NOMO-1 treated with dmso at 0.1 percent for 144 hours (cell line): ENCODE measurements at regions not wholly inside any gene's neighbourhood (a gene's known extent, or its start where the extent isn't known, plus 50 kb on each side); places are given as distances from the start of the nearest gene placed in this dataset.
"Not testable (repeated sequence)": the region's sequence is repeated elsewhere in the genome, so short reads cannot be mapped to it uniquely, and the experiment has no call there.

Experiments used
- DNase-seq: peaks from one replicate; lab custom pipeline; 2025; ENCODE audit not compliant: unreplicated experiment; lab: John Stamatoyannopoulos, UW

DNA sequence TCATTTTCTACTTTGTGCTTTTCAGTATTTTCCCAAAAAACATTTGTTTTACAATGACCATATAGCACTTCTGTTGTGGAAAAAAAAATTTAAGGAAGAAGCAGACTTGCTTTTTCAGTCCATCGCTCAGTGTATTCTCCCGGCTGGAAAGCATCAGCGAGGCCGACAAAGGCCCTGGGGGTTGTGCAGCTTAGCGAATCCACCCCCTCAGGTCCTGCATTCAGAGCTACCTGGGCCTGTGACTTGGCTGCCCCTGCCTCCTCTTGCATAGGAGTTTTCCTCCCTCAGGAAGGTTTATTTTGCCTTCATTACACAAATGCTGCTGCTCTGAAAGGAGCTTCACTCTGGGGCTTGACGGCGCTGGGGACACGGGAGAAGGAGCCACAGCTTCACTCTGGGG lies 244.4 kb upstream of the MGAT5 start:
- no peak for DNase-seq

DNA sequence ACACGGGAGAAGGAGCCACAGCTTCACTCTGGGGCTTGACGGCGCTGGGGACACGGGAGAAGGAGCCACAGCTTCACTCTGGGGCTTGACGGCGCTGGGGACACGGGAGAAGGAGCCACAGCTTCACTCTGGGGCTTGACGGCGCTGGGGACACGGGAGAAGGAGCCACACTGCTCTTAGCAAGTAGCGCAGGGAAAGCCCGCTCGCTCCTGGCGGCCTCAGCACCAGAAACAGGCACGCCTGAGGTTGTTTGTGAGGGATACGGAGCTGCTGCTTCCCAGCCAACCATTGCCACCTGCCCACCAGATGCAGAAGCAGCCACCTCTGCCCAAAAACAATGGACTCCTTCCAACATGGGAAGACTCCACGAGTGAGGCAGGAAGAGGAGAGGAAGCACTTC lies 244.0 kb upstream of the MGAT5 start:
- not testable (repeated sequence) for DNase-seq

DNA sequence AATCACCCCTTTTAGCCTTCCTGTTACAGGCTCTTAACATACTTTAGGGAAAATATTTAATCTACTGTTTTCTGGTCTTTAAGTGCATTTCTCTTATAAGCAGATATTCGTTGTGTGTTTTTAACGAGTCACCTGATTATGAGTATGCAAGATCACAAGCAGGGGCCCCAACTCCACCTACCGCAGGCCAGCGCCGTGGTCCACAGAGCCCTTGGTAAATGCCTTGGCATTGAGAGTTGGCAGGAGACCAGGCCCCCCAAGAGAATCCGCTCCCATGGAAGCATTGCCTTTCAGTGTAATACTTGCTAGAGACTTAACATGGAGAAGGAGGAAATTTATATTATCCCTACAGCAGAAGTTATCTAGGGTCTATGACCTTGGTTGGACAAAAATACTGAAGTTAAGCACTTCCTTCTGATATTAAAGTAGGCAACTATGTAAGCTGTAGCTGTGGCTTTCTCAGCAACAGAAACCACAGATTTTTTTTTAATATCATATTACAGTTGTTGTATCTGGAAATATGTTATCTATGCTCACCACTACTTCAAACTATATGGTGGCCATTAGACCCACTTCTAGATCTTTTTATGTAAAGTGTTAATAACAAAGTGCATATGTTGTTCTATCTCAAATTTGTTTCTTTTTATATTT lies 241.8 kb upstream of the MGAT5 start:
- DNase-seq: no peak

DNA sequence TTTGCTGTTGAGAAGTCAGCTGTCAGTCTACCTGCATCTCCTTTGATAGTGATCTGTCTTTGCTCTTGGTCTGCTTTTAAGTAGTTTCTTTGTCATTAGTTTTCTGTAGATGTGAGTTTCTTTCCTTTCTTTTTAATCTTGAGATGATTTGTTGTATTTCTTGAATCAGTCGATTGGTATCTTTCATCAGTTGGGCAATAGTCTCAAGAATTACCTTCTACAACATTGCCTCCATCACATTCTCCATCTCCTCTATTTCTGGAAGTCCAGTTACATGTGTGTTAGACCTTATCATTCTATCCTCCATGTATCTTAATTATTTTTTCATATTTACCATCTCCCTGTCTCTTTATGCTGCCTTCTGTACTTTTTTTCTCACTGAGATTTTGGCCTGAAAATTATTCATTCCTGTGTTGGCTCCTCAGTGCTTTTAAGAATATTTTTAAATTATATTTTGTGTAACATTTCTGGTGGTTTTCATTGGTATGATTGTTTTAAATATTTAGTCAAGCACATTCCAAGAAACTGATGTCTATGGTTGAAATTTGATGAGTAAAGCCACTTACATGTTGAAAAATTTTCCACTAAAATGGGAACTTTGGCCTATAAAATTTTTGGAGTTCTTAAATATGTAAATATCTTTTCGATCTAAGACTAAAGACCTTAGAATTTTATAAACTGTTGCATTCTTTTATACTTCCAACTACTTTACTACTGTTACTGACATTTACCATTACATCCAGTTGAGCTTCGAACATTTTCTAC lies 239.5 kb upstream of the MGAT5 start:
- no peak for DNase-seq

DNA sequence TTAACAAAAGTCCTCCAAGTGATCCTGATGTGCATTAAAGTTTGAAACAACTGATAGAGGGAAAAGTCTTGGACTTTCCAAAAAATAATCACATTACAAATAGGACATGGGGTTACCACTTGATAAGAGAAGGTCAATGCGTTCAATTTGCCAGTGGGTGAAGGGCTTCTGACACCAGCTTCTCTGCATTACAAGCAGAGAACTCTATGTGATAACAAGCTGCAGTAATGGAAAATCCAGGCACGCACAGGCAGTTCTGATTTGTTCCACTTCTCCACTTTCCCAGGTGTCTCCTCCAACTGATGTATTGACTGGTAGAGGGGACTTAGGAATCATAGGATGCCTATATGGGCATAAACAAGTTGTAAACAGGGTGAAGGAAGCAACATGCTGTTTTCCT lies 234.0 kb upstream of the MGAT5 start:
- DNase-seq: no peak

DNA sequence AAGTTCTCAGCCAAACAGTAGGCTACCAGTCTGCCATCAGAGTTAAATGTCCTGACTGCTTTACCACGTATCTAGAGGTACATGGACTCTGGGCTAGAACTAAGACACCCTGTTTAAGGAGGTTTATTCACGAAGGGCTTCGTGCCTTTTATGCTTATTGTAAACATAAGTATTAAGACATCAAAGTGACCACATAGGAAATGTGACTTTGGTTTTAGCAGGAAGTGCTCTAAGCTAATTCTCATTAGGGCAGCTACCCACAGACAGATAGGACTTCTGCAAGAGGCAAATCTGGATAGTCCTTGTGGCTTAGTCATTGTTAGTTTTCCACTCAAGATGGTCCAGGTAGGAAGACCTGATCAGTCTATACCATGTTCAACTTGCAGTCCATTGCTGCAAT lies 233.3 kb upstream of the MGAT5 start:
- DNase-seq: no peak

DNA sequence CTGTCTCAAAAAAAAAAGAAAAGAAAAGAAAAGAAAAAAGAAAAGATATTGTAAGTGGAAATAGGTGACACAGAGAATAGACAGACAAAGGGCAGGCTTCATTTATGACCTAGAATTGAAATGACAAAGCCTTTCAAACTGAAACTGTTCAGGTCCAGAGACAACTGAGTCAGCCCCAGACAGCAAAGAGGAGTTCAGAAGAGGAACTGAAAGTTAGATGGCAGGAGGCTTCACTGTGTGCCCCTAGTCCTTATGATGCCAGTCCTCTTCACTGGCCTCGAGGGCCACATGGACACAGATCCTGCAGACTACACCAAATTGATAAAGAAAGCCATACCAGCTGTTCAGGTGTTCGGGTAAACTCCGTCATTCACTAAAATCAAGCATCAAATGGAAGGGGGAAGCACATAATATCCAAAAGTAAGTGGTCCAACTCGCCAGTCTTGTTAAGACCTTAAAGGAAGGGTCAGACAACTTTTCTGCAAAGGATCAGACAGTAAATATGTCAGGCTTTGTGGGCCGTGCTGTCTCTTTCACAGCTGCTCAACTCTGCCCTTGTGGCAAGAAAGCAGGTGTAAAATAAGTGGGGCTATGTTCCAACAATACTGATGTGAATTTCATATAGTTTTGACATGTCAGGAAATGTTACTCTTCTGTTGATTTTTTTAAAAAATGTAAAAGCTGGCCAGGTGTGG lies 231.9 kb upstream of the MGAT5 start:
- DNase-seq: peak; percentile 18

DNA sequence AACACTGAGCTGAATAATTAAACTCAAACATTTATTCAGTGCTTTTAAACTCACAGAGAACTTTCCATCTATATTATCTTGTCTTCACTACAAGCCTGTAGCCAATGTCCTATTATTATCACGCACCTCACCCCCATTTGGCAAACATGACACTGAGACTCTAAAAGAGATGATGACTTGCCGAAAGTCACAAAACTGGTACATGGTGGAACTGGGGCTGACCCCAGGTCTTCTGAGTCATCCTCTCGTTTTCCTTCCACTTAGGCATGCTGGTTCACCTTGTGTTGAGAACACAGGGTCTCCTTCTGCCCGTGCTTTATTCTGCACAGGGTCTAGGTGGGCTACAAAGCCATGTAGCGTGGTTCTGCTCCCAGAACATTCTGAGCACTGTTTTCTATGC lies 230.0 kb upstream of the MGAT5 start:
- no peak for DNase-seq

DNA sequence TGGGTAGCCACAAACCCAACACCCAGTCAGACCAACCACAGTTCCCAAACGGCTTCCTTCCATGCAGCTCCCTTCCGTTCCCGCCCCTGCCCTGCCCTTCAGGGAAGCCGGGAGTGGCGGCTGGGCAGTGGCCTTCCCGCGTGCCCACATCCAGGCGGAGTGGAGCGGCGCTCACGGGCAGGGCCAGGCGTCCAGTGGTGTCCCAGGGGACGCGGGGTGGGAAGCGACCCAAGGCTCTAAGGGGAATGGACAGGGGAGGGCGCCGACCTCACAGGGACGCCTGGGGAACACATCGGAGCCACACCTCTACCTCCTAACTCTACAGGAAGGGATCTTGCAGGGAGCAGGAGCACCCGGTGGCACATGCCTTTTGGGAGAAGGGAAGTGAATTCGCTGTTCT lies 225.9 kb upstream of the MGAT5 start:
- DNase-seq: no peak

DNA sequence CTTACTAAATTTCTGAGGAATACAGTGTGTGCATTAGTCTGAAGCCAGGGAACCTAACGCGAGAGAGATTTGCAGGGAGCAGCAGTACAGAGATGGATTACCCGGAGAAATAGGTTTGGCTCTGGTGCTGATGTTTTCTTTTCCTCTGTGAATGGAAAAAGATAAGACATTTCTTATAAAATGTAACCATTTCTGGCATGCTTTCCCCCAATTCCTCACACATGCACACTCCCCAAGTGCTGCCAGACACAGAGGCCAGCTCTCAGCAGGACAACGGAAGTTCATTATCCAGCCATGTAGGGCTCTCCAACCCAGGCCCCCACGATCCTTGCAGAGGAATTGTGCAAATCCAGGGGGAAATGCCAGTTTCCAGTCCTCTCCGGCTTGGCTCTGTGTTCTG lies 224.5 kb upstream of the MGAT5 start:
- DNase-seq: no peak

DNA sequence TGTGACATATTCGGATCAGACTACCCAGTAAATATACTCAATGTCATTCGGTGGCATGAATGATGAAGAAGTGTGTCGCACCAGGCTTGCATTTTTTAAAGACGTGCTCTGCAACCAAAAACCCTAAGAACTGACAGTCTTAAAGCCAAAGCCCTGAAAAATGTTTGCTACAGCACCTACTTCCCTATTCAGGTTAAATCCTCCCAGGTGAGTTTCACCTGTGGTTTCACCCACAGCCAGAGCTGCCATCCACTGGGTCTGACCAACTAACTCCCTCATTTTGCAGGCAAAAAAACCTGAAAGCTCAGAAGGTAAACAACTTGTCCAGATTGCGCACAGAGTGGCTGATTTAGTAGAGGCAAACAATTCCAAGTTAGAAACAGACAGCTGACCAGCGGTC lies 222.3 kb upstream of the MGAT5 start:
- DNase-seq: no peak

DNA sequence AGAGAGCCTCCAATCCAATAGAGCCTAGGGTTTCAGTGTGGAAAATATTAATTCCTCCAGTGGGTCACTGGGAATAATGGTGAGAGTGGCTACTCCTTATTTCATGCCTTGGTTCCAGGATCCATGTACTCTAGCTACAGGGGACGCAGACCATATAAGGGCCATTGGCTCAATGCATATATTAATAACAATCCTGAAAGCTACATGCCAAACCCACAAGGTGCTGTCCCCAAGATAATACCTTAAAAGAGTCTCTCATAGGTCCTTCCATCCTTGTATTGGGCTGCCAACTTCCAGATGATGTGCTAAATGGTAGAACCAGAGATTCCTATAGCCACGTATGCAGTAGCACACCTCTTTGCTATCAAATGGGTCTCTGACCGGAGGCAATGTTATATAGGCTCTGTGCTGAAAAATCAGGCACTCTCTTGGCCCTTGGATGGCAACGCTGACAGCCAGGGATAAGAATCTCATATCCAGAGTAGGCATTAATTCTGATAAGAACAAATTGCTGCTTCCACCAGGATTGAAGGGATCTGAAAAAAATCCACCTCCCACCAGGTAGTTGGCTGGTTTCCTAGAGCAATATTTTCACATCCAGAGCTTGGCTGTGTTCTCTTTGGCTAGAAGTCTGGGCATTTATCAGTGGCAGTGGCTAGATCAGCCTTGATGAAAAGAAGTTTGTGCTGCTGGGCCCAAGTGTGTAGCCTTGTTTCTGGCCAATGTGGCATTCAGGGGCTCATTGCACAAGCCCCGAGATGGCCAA lies 218.1 kb upstream of the MGAT5 start:
- no peak for DNase-seq

DNA sequence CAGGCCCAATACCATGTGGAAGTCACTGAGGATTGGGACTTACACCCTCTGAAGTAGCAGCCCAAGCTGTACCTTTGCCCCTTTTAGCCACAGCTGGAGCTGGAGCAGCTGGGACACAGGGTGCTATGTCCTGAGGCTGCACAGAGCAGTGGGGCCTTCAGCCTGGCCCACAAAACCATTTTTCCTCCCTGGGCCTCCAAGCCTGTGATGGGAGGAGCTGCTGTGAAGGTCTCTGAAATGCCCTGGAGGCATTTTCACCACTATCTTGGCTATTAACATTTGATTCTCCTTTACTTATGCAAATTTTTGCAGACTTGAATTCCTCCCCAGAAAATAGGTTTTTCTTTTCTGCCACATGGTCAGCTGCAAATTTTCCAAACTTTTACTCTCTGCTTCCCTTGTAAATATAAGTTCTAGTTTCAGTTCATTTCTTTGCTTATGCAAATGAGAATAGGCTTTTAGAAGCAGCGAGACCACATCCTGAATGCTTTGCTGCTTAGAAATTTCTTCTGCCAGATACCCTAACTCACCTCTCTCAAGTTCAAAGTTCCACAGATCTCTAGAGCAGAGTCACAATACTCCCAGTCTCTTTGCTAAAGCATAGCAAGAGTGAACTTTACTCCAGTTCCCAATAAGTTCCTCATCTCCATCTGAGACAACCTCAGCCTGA lies 213.8 kb upstream of the MGAT5 start:
- no peak for DNase-seq

DNA sequence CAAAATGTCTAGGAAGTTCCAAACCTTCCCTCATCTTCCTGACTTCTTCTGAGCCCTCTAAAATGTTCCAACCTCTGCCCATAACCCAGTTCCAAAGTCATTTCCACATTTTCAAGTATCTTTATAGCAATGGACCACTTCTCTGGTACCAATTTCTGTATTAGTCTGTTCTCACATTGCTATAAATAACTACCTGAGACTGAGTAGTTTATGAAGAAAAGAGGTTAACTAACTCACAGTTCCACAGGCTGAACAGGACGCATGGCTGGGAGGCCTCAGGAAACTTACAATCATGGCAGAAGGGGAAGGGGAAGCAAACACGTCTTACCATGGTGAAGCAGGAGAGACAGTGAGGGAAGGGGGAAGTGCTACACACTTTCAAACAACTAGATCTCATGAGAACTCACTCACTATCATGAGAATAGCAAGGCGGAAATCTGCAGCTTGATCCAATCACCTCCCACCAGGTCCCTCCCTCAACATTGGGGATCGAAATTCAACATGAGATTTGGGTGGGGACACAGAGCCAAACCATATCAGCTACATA lies 213.2 kb upstream of the MGAT5 start:
- DNase-seq: not testable (repeated sequence)

DNA sequence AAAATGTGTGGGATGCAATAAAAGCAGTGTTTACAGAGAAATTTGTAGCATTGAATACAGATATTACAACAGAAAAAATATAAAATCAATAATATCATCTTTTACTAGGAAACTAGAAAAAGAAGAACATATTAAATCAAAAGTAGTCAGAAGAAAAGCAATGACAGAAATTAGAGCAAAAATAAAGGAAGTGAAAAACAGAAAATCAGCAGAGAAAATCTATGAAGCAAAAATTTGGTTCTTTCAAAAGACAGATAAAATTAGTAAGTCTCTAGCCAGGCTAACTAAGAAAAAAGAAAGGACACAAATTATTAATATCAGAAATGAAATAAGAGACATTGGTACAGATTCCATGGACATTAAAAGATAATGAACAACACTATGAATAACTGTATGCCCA lies 212.0 kb upstream of the MGAT5 start:
- no peak for DNase-seq

DNA sequence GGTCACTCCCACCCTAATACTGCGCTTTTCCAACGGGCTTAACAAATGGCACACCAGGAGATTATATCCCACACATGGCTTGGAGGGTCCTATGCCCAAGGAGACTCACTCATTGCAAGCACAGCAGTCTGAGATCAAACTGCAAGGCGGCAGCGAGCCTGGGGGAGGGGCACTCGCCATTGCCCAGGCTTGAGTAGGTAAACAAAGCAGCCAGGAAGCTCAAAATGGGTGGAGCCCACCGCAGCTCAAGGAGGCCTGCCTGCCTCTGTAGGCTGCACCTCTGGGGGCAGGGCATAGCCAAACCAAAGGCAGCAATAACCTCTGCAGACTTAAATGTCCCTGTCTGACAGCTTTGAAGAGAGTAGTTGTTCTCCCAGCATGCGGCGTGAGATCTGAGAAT lies 210.8 kb upstream of the MGAT5 start:
- DNase-seq: not testable (repeated sequence)

DNA sequence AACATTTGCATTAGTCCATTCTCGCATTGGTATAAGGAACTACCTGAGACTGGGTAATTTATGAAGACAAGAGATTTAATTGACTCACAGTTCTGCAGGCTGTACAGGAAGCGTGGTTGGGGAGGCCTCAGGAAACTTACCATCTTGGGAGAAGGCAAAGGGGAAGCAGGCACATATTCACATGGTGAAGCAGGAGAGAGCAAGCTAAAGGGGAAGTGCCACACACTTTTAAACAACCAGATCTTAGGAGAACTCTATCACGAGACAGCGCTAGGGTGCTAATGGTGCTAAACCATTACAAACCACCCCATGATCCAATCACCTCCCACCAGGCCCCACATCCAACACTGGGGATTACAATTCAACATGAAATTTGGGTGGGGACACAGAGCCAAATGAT lies 201.7 kb upstream of the MGAT5 start:
- no peak for DNase-seq

DNA sequence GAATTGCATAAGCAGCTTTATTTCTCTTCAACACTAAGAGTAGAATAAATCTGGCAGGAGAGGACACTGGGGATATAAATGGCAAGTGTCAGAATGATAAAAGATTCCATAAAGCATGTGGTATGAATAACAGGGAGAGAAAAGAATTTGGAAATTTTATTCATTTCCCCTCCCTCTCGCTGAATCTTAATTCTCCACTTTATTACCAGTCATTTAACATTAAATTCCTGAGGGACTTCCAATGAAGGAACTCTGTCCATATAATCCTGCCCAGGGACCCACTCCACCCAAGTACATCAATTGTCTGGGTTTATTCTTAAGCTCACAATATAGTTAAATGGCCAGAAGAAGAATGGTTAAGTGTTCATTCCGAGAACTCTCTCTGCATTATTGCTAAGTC lies 197.7 kb upstream of the MGAT5 start:
- no peak for DNase-seq

DNA sequence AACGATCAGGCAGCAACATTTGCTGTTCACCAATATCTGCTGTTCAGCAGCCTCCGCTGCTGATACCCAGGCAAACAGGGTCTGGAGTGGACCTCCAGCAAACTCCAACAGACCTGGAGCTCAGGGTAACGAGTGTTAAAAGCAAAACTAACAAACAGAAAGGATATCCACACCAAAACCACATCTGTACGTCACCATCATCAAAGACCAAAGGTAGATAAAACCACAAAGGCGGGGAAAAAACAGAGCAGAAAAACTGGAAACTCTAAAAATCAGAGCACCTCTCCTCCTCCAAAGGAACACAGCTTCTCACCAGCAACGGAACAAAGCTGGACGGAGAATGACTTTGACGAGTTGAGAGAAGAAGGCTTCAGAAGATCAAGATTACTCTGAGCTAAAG lies 192.8 kb upstream of the MGAT5 start:
- not testable (repeated sequence) for DNase-seq

DNA sequence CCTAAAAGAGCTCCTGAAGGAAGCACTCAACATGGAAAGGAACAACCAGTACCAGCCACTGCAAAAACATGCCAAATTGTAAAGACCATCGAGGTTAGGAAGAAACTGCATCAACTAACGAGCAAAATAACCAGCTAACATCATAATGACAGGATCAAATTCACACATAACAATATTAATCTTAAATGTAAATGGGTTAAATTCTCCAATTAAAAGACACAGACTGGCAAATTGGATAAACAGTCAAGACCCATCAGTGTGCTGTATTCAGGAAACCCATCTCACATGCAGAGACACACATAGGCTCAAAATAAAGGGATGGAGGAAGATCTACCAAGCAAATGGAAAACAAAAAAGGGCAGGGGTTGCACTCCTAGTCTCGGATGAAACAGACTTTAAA lies 191.6 kb upstream of the MGAT5 start:
- DNase-seq: not testable (repeated sequence)

DNA sequence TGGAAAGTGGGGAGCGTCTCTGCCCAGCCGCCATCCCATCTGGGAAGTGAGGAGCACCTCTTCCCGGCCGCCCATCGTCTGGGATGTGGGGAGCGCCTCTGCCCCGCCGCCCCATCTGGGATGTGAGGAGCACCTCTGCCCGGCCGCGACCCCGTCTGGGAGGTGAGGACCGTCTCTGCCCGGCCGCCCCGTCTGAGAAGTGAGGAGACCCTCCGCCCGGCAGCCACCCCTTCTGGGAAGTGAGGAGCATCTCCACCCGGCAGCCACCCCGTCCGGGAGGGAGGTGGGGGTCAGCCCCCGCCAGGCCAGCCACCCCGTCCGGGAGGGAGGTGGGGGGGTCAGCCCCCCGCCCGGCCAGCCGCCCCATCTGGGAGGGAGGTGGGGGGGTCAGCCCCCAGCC lies 190.0 kb upstream of the MGAT5 start:
- not testable (repeated sequence) for DNase-seq
